ENCODE measurements at regions not wholly inside any gene's neighbourhood (a gene's known extent, or its start where the extent isn't known, plus 50 kb on each side); places are given as distances from the start of the nearest gene placed in this dataset.

DNA sequence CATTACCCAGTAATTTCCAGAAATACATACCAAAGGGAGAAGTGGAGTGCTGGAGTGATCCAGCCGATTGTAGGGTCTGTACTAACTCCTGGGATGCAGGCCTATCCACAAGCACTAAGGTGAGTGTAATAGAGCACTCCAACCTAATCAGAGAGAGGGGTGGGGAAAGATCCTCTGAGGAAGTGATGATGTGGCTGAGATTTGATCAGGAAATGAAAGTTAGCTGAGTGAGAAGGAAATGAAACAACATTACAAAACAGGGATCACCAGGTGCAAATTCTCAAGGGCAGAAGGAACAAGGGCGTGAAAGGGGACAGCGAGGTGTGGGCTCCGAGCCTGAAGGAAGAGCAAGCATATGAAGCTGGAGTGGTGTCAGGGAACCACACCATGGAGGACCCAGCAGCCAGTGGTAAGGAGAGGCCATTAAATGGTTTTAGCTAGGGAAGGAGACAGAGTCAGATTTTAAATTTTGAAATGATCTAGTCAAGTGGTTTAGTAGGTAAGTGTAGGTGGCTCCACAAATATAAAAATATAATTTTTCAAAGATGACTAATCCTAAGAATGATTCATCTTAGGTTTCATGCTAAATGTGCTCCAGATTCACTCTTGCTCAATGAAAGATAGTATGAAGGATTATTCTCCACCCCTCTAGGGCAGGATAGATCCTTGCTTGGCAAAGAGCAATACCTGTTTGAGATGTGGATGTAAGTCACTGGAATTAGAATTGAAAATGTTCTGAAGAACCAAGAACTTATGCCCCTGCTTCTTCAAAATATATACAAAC lies 348.7 kb downstream of the TBL1XR1 start:
- WGBS, 2 experiments (ENCODE audit: low coverage in 1 of 2, low lambda C conversion rate in 2 of 2, missing lambda C conversion rate in 2 of 2) = 49 to 62% methylated on average over 4 of the region's 4 CpGs
- Histone ChIP-seq H3K27ac (no peak overlapping the region), H3K36me3 (ENCODE audit: low read depth) (no peaks in the 10 kb centered on the region), H2AFZ (no peak overlapping the region), H3K9me2 (ENCODE audit: insufficient read depth) (no peaks in the 10 kb centered on the region), H3K9ac (no peak overlapping the region), H3F3A (ENCODE audit: insufficient read depth) (no peaks in the 10 kb centered on the region), H3K4me2 (ENCODE audit: unreplicated experiment) (no peak overlapping the region), H4K20me1 (ENCODE audit: insufficient read depth) (no peaks in the 10 kb centered on the region), H3K27me3 (replicated peaks; ENCODE audit: insufficient read depth) (no peaks in the 10 kb centered on the region), H3K79me2 (ENCODE audit: insufficient read depth) (no peaks in the 10 kb centered on the region), H3K4me3 (no peak overlapping the region), H3K9me3 (ENCODE audit: low read depth) (no peaks in the 10 kb centered on the region), H3K4me1 (ENCODE audit: insufficient read depth) (no peaks in the 10 kb centered on the region)
- DNase-seq = peak; percentile 38
- TF ChIP-seq EZH2phosphoT487 (IDR thresholded peaks at IDR 0.05; ENCODE audit: insufficient read depth, low read depth) = no peak
- TF ChIP-seq EZH2 (IDR thresholded peaks at IDR 0.05; ENCODE audit: insufficient read depth, poor library complexity, severe bottlenecking) = no peak
- in situ Hi-C loops (cut with MboI) = no loop called here

DNA sequence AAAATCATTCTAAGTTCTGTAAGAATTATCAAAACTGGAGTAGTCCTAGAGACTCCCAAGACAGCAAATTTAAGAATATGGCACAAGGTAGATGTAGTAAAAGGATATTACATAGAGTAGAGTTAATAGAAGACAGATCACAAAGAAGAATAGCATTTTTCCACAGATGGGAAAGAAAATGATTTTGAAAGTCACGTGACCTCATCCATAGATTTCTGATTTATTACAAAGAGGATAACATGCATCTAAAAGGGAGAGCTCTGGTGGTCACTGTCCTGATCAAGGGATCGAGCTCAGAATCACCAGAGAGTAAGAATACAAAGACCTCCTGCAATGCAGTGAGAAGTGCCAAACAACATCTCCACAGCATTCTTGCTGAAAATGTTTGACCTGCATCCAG lies 354.4 kb downstream of the TBL1XR1 start:
- H3K36me3 ChIP-seq (ENCODE audit: low read depth) = no peaks in the 10 kb centered on the region
- no peaks in the 10 kb centered on the region for H3K79me2 ChIP-seq (ENCODE audit: insufficient read depth)
- TF ChIP-seq EZH2phosphoT487 (IDR thresholded peaks at IDR 0.05; ENCODE audit: insufficient read depth, low read depth) = no peak
- no peak for TF ChIP-seq EZH2 (IDR thresholded peaks at IDR 0.05; ENCODE audit: insufficient read depth, poor library complexity, severe bottlenecking)
- H4K20me1 ChIP-seq (ENCODE audit: insufficient read depth) = no peaks in the 10 kb centered on the region; the same call in 1 of the 2 replicates
- H3K27me3 ChIP-seq (replicated peaks; ENCODE audit: insufficient read depth) = no peaks in the 10 kb centered on the region
- H3K9me2 ChIP-seq (ENCODE audit: insufficient read depth) = no peaks in the 10 kb centered on the region
- H2AFZ ChIP-seq = no peak overlapping the region
- no peak overlapping the region for H3K4me3 ChIP-seq
- no peaks in the 10 kb centered on the region for H3K9me3 ChIP-seq (ENCODE audit: low read depth)
- no peak overlapping the region for H3K27ac ChIP-seq
- in situ Hi-C loops (cut with MboI) = no loop called here
- no peak overlapping the region for H3K9ac ChIP-seq
- H3K4me2 ChIP-seq (ENCODE audit: unreplicated experiment) = no peak overlapping the region
- no peaks in the 10 kb centered on the region for H3F3A ChIP-seq (ENCODE audit: insufficient read depth)
- no peaks in the 10 kb centered on the region for H3K4me1 ChIP-seq (ENCODE audit: insufficient read depth)
- no peak for DNase-seq
- WGBS, 2 experiments (ENCODE audit: low coverage in 1 of 2, low lambda C conversion rate in 2 of 2, missing lambda C conversion rate in 2 of 2) = 18 to 30% methylated on average over 2 of the region's 2 CpGs

DNA sequence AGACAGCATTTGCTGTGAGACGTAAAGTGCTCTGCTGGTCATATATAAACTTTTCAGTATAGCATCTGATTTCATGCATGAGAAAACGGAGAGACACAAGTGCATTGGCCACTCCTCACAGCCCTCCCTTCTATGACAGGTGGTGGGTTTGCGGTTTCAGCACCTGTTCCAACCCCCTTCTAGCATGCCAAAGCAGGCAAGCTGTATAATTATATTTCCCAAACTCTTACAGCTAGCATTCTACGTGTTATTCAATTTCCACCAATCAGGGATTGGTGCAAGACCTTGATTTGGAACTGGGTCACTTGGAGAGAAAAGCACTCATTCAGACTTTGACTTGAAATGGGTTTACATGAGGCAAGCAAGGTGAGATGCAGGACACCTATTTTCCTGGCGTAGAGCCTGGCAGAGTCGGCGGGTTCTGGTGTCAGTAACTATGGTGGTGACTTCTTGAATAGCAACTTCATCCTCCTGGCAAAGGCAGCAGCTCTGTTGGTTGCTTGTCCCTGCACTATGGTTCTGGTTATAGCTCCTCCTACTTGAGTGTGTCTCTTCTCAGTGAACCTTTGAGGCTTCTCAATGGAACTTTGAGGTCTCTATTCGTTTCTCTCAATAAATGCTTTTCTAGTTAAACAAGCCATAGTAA lies 356.5 kb downstream of the TBL1XR1 start:
- 29 to 30% methylated on average over 8 of the region's 8 CpGs for WGBS, 2 experiments (ENCODE audit: low coverage in 1 of 2, low lambda C conversion rate in 2 of 2, missing lambda C conversion rate in 2 of 2)
- Histone ChIP-seq H4K20me1 (ENCODE audit: insufficient read depth) (no peaks in the 10 kb centered on the region; the same call in 1 of the 2 replicates), H3K9ac (no peak overlapping the region), H3K4me2 (ENCODE audit: unreplicated experiment) (no peak overlapping the region), H3K4me1 (ENCODE audit: insufficient read depth) (no peaks in the 10 kb centered on the region), H3K9me2 (ENCODE audit: insufficient read depth) (no peaks in the 10 kb centered on the region), H3K36me3 (ENCODE audit: low read depth) (no peaks in the 10 kb centered on the region), H3F3A (ENCODE audit: insufficient read depth) (no peaks in the 10 kb centered on the region), H3K27me3 (replicated peaks; ENCODE audit: insufficient read depth) (no peaks in the 10 kb centered on the region), H3K79me2 (ENCODE audit: insufficient read depth) (no peaks in the 10 kb centered on the region), H3K9me3 (ENCODE audit: low read depth) (no peaks in the 10 kb centered on the region), H3K4me3 (no peak overlapping the region), H3K27ac (no peak overlapping the region), H2AFZ (no peak overlapping the region)
- in situ Hi-C loops (cut with MboI) = no loop called here
- no peak for DNase-seq
- TF ChIP-seq EZH2phosphoT487 (IDR thresholded peaks at IDR 0.05; ENCODE audit: insufficient read depth, low read depth) (no peak), EZH2 (IDR thresholded peaks at IDR 0.05; ENCODE audit: insufficient read depth, poor library complexity, severe bottlenecking) (no peak)

DNA sequence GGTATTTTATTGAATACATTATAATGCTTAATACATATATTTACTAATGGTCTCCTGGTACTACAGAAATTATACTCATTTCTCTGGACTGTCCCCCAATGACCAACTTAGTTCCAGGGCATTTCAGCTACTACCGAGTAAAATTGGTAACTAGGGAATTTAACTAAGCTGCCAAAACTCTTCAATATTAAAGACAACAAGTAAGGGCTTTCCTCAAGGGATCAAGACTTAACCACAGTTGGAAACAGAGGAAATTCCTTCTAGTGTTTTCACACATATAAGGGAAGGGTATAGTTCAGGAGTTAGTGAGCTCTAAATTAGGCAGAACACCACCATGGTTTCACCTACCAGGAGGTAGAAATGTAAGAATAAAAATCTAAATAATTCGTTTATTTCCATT lies 357.4 kb downstream of the TBL1XR1 start:
- no peak overlapping the region for H3K9ac ChIP-seq
- no peak overlapping the region for H3K27ac ChIP-seq
- H3K27me3 ChIP-seq (replicated peaks; ENCODE audit: insufficient read depth) = no peaks in the 10 kb centered on the region
- no peaks in the 10 kb centered on the region for H3K4me1 ChIP-seq (ENCODE audit: insufficient read depth)
- H3K4me3 ChIP-seq = no peak overlapping the region
- in situ Hi-C loops (cut with MboI) = no loop called here
- H3F3A ChIP-seq (ENCODE audit: insufficient read depth) = no peaks in the 10 kb centered on the region
- H4K20me1 ChIP-seq (ENCODE audit: insufficient read depth) = no peaks in the 10 kb centered on the region; the same call in 1 of the 2 replicates
- no peak overlapping the region for H3K4me2 ChIP-seq (ENCODE audit: unreplicated experiment)
- no peaks in the 10 kb centered on the region for H3K79me2 ChIP-seq (ENCODE audit: insufficient read depth)
- 36 to 43% methylated on average over 2 of the region's 2 CpGs for WGBS, 2 experiments (ENCODE audit: low coverage in 1 of 2, low lambda C conversion rate in 2 of 2, missing lambda C conversion rate in 2 of 2)
- no peaks in the 10 kb centered on the region for H3K9me2 ChIP-seq (ENCODE audit: insufficient read depth)
- H3K9me3 ChIP-seq (ENCODE audit: low read depth) = no peaks in the 10 kb centered on the region
- H3K36me3 ChIP-seq (ENCODE audit: low read depth) = no peaks in the 10 kb centered on the region
- TF ChIP-seq EZH2phosphoT487 (IDR thresholded peaks at IDR 0.05; ENCODE audit: insufficient read depth, low read depth) = no peak
- no peak for TF ChIP-seq EZH2 (IDR thresholded peaks at IDR 0.05; ENCODE audit: insufficient read depth, poor library complexity, severe bottlenecking)
- H2AFZ ChIP-seq = no peak overlapping the region
- DNase-seq = no peak
